MCF 10A (cell line): ENCODE measurements at regions not wholly inside any gene's neighbourhood (a gene's known extent, or its start where the extent isn't known, plus 50 kb on each side); places are given as distances from the start of the nearest gene placed in this dataset.

Experiments used
- BruUV-seq: library from RNA; stranded (reverse); fragments of 400-500 nt; replicated peaks from 2 replicates; lab custom pipeline; 2021; lab: Mats Ljungman, UMichigan
- CTCF ChIA-PET: fragments of 300-600 bp; sonication (Branson Sonifier 250); formaldehyde crosslinking; extraction: SDS; loops from one replicate; lab custom pipeline; 2021; ENCODE audit warnings: antibody characterized with exemption, inconsistent platforms; lab: Yijun Ruan, JAX
- POLR2A ChIA-PET: fragments of 300-600, 350-650 bp; sonication (Branson Sonifier 250); formaldehyde crosslinking; extraction: SDS; loops from one replicate; lab custom pipeline; 2020; ENCODE audit warnings: antibody characterized with exemption, inconsistent platforms; lab: Yijun Ruan, JAX
- DNase-seq: peaks from one replicate; pipeline ENCODE4 v3.0.0-alpha.2; 2018; ENCODE audit not compliant: unreplicated experiment
- H3K27ac Mint-ChIP-seq: one replicate; pipeline ENCODE4 v1.8.0; 2022; ENCODE audit warnings: mild to moderate bottlenecking, low read depth, mixed read lengths; ENCODE audit not compliant: unreplicated experiment
- H3K27me3 Mint-ChIP-seq: one replicate; pipeline ENCODE4 v1.8.0; 2022; ENCODE audit warnings: mixed read lengths; ENCODE audit not compliant: insufficient read depth, unreplicated experiment
- H3K36me3 Mint-ChIP-seq: one replicate; pipeline ENCODE4 v1.8.0; 2022; ENCODE audit warnings: mild to moderate bottlenecking, moderate library complexity, mixed read lengths; ENCODE audit not compliant: insufficient read depth, unreplicated experiment
- H3K4me1 Mint-ChIP-seq: one replicate; pipeline ENCODE4 v1.8.0; 2022; ENCODE audit warnings: mixed read lengths; ENCODE audit not compliant: insufficient read depth, unreplicated experiment
- H3K4me3 Mint-ChIP-seq: one replicate; pipeline ENCODE4 v1.8.0; 2022; ENCODE audit warnings: mild to moderate bottlenecking, moderate library complexity, mixed read lengths; ENCODE audit not compliant: unreplicated experiment
- H3K9me3 Mint-ChIP-seq: one replicate; pipeline ENCODE4 v1.8.0; 2022; ENCODE audit warnings: mixed read lengths; ENCODE audit not compliant: unreplicated experiment
- intact Hi-C: fragments of 100-400 bp; cut with micrococcal nuclease; formaldehyde crosslinking; loops from 2 replicates; pipeline ENCODE4 v1.14.1; 2022
- TF ChIP-seq, protein P1 (sequence below): fragments of 200-600 bp; IDR thresholded peaks from one replicate; pipeline ENCODE4 v1.8.0; 2022; ENCODE audit warnings: antibody characterized with exemption, mild to moderate bottlenecking; ENCODE audit not compliant: unreplicated experiment

DNA sequence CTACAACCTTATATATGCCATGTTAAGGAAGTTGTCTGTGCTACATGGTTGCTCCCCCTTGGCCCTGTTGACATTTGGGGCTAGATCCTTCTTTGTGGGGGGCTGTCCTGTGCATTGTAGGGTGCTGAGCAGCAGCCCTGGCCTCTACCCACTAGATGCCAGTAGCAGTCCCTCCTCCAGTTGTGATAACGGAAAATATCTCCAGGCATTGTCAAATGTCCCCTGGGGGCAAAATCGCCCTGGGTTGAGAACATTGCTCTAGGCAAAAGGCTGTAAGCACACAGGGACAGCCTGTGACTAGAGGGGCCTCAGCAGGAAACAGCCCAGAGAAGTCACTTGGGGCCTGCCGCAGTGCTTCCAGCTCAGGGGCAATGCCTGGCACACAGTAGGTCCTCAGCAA is 1100.3 kb downstream of the BCL11B start:
- H3K27ac Mint-ChIP-seq = no peak overlapping the region
- H3K27me3 Mint-ChIP-seq = no peaks in the 10 kb centered on the region
- no peak overlapping the region for H3K4me3 Mint-ChIP-seq
- H3K4me1 Mint-ChIP-seq = no peaks in the 10 kb centered on the region
- POLR2A ChIA-PET = no interaction called here
- no peaks in the 10 kb centered on the region for H3K9me3 Mint-ChIP-seq
- no TSS peak for BruUV-seq
- TF ChIP-seq, protein P1, sequence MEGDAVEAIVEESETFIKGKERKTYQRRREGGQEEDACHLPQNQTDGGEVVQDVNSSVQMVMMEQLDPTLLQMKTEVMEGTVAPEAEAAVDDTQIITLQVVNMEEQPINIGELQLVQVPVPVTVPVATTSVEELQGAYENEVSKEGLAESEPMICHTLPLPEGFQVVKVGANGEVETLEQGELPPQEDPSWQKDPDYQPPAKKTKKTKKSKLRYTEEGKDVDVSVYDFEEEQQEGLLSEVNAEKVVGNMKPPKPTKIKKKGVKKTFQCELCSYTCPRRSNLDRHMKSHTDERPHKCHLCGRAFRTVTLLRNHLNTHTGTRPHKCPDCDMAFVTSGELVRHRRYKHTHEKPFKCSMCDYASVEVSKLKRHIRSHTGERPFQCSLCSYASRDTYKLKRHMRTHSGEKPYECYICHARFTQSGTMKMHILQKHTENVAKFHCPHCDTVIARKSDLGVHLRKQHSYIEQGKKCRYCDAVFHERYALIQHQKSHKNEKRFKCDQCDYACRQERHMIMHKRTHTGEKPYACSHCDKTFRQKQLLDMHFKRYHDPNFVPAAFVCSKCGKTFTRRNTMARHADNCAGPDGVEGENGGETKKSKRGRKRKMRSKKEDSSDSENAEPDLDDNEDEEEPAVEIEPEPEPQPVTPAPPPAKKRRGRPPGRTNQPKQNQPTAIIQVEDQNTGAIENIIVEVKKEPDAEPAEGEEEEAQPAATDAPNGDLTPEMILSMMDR = no peak
- CTCF ChIA-PET = interaction anchor here (0.6 kb wide), 1 partner anchor 443 kb away, joined by 3 read pairs; no protein-coding TSS in a partner anchor
- no peaks in the 10 kb centered on the region for H3K36me3 Mint-ChIP-seq
- intact Hi-C loops = no loop called here
- DNase-seq = no peak

DNA sequence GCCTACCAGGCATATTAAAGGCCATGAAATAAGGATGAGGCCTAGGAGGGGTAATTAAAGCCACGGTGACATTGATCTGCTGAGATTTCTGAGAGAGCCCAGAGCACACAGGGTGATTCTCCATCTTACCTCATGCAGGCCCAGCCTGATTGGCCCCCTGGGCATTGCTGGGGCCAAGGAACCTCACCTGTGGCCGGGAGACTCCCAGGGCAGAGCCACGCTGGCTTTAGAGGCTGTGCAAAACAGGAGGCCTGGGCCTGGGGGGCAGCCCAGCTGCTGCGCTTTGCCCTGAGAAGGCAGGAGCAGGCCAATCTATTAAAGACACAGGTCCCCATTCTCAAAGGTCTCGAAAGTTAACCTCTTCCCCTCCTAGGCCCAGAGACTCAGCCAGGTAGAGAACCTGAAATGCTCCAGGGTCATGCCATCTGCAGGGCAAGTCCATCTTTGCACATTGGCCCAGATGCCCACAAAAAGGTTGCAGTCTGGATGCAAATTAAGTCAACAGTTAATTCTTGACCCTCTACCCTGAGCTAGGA is 1099.7 kb downstream of the BCL11B start:
- CTCF ChIA-PET = interaction anchor here (0.7 to 1.1 kb wide), 2 partner anchors 33 to 1096 kb away, joined by 3 to 5 read pairs; no protein-coding TSS in a partner anchor
- POLR2A ChIA-PET = interaction anchor here (0.6 kb wide), 1 partner anchor 581 kb away, joined by 3 read pairs; no protein-coding TSS in a partner anchor
- TF ChIP-seq, protein P1 = no peak
- Mint-ChIP-seq H3K27me3 (no peaks in the 10 kb centered on the region), H3K4me1 (no peaks in the 10 kb centered on the region), H3K27ac (no peak overlapping the region), H3K9me3 (no peaks in the 10 kb centered on the region), H3K36me3 (no peaks in the 10 kb centered on the region), H3K4me3 (no peak overlapping the region)
- DNase-seq = no peak
- intact Hi-C loops = no loop called here
- no TSS peak for BruUV-seq

DNA sequence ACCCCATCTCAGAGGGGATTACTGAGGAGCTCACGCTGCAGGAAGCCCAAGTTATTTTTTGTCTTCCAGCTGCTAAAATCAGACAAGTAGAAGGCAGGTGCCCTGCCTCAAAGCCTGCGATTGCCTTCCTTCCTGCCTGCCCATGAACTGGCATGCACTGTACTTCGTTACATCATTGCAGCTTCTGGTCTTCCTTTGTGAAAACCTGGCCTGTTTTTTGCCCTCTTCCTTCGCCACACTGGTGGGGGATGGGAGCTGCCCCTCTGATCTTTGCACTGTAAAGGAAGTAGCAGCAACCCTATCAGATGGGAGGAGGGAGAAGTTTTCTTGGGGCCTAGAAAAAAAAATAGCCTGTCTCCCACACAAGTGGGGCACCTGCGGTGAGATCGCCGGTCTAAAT is 1098.7 kb downstream of the BCL11B start:
- H3K27ac Mint-ChIP-seq = no peak overlapping the region
- POLR2A ChIA-PET = no interaction called here

DNA sequence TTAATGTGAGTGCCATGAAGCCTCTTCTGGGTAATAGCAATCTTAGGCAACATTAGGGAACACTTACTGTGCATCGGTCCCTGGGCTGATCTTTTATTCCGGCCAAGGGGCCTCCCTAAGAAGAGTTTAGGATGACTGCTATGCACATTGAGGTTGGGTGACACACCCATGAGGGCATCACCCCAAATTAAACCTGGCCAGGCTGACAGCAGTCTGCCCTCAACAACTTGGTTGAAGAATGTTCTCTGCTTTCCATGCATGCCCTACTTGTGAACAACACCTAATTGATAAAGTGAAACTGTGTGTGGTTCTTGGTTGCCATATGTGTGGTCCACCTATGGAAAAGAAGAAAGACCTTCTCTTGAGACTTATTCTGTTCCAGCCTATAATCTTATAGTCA is 1098.0 kb downstream of the BCL11B start:
- DNase-seq = no peak
- Mint-ChIP-seq H3K27me3 (no peaks in the 10 kb centered on the region), H3K4me1 (no peaks in the 10 kb centered on the region), H3K4me3 (no peak overlapping the region), H3K36me3 (no peaks in the 10 kb centered on the region), H3K9me3 (no peaks in the 10 kb centered on the region), H3K27ac (no peak overlapping the region)
- ChIA-PET POLR2A (no interaction called here), CTCF (no interaction called here)
- intact Hi-C loops = no loop called here
- no TSS peak for BruUV-seq
- TF ChIP-seq, protein P1 = no peak

More for the DNA sequence above, 1098.7 kb downstream of the BCL11B start:
- no peaks in the 10 kb centered on the region for H3K4me1 Mint-ChIP-seq
- H3K4me3 Mint-ChIP-seq = no peak overlapping the region
- CTCF ChIA-PET = interaction anchor here (0.7 to 1.1 kb wide), 2 partner anchors 34 to 1095 kb away, joined by 3 to 5 read pairs; no protein-coding TSS in a partner anchor
- no peaks in the 10 kb centered on the region for H3K9me3 Mint-ChIP-seq
- no peak for DNase-seq
- no peaks in the 10 kb centered on the region for H3K36me3 Mint-ChIP-seq
- no peaks in the 10 kb centered on the region for H3K27me3 Mint-ChIP-seq
- intact Hi-C loops = no loop called here
- no TSS peak for BruUV-seq
- TF ChIP-seq, protein P1 = no peak
